Endothelial cell of umbilical vein (primary cell): ENCODE measurements at regions not wholly inside any gene's neighbourhood (a gene's known extent, or its start where the extent isn't known, plus 50 kb on each side); places are given as distances from the start of the nearest gene placed in this dataset.

Source experiments
- BruUV-seq: library from RNA; stranded (reverse); fragments of 400-500 nt; replicated peaks from 2 replicates; lab custom pipeline; 2021; lab: Mats Ljungman, UMichigan
- CTCF ChIA-PET: fragments of 300-600, 350-600 bp; sonication (Branson Sonifier 250); formaldehyde crosslinking; loops from one replicate; lab custom pipeline; 2021; ENCODE audit warnings: antibody characterized with exemption, inconsistent platforms; lab: Charles Lee
- POLR2A ChIA-PET: fragments of 300-600, 350-600 bp; sonication (Branson Sonifier 250); formaldehyde crosslinking; loops from one replicate; lab custom pipeline; 2021; ENCODE audit warnings: antibody characterized with exemption, inconsistent platforms; lab: Charles Lee
- DNase-seq: peaks from one replicate; pipeline ENCODE4 v3.0.0-alpha.2; 2011; ENCODE audit warnings: low read depth, low spot score
- FAIRE-seq: peaks from 2 replicates; lab custom pipeline; 2011; peaks lifted over from hg19 to GRCh38; lab: Jason Lieb, UNC
- H2AFZ ChIP-seq: 2 replicates; pipeline ENCODE4 v1.6.0; 2012; ENCODE audit warnings: low read depth, low read length, control low read depth, inconsistent platforms
- H3K27ac ChIP-seq: 2 replicates; pipeline ENCODE4 v1.5.1; 2011; ENCODE audit warnings: low read depth, mild to moderate bottlenecking, control low read depth, low read length, moderate library complexity; ENCODE audit not compliant: insufficient read depth
- H3K27me3 ChIP-seq, 2 experiments: 2 replicates each; pipeline versions ENCODE4 v1.6.0 to v1.6.1; 2011; ENCODE audit warnings: low read length in 2 of 2, mixed read lengths in 1 of 2; ENCODE audit not compliant: control insufficient read depth in 2 of 2, insufficient read depth in 2 of 2
- H3K36me3 ChIP-seq, 2 experiments: 2 replicates in 1 of 2; 3 replicates in 1 of 2; pipeline ENCODE4 v1.5.1; 2011; ENCODE audit warnings: low read length in 2 of 2, mild to moderate bottlenecking in 1 of 2, moderate library complexity in 1 of 2; ENCODE audit not compliant: control insufficient read depth in 2 of 2, insufficient read depth in 2 of 2; ENCODE audit errors: extremely low read depth in 1 of 2
- H3K4me1 ChIP-seq: 3 replicates; pipeline ENCODE4 v1.5.1; 2011; ENCODE audit warnings: mild to moderate bottlenecking, low read length; ENCODE audit not compliant: control insufficient read depth, insufficient read depth; ENCODE audit errors: extremely low read depth
- H3K4me2 ChIP-seq: 2 replicates; pipeline ENCODE4 v1.6.1; 2011; ENCODE audit warnings: low read length, control low read depth, mixed read lengths; ENCODE audit not compliant: insufficient read depth
- H3K4me3 ChIP-seq, 3 experiments: fragments of 200-600 bp in 1 of 3; sonication (generic), shearing (Covaris generic) in 1 of 3; replicated peaks in 1 of 3; 2 replicates each; pipeline ENCODE4 v1.5.1; 2011 to 2016; ENCODE audit warnings: control low read depth in 3 of 3, low read length in 3 of 3, mild to moderate bottlenecking in 2 of 3, inconsistent platforms in 1 of 3, low read depth in 1 of 3, moderate library complexity in 1 of 3; ENCODE audit not compliant: insufficient read depth in 1 of 3
- H3K79me2 ChIP-seq: 2 replicates; pipeline ENCODE4 v1.6.0; 2012; ENCODE audit warnings: low read length, inconsistent platforms; ENCODE audit not compliant: control insufficient read depth, insufficient read depth
- H3K9ac ChIP-seq: replicated peaks from 2 replicates; pipeline ENCODE3; 2011; ENCODE audit warnings: low read length, control low read depth; ENCODE audit not compliant: insufficient read depth; ENCODE audit errors: extremely low read depth
- H3K9me1 ChIP-seq: replicated peaks from 3 replicates; pipeline ENCODE4 v1.6.0; 2011; ENCODE audit warnings: mild to moderate bottlenecking, low read length; ENCODE audit not compliant: control insufficient read depth, insufficient read depth; ENCODE audit errors: extremely low read depth
- H3K9me3 ChIP-seq: replicated peaks from 2 replicates; pipeline ENCODE4 v1.5.1; 2012; ENCODE audit warnings: low read length, inconsistent platforms; ENCODE audit not compliant: control insufficient read depth, insufficient read depth
- H4K20me1 ChIP-seq: replicated peaks from 2 replicates; pipeline ENCODE3; 2011; ENCODE audit warnings: mild to moderate bottlenecking, low read length; ENCODE audit not compliant: control insufficient read depth, insufficient read depth; ENCODE audit errors: extremely low read depth
- EZH2 ChIP-seq: IDR thresholded peaks from 2 replicates; pipeline ENCODE4 v1.6.1; 2012; ENCODE audit warnings: borderline replicate concordance, low read depth, mild to moderate bottlenecking, moderate library complexity, low read length, inconsistent platforms; ENCODE audit not compliant: severe bottlenecking
- FOS ChIP-seq: IDR thresholded peaks from 2 replicates; pipeline ENCODE4 v1.6.1; 2011; ENCODE audit warnings: mild to moderate bottlenecking, low read length, moderate library complexity, borderline replicate concordance; ENCODE audit not compliant: insufficient read depth
- GATA2 ChIP-seq: IDR thresholded peaks from 2 replicates; pipeline ENCODE4 v1.7.0; 2011; ENCODE audit warnings: low read depth, mild to moderate bottlenecking, moderate library complexity, mixed read lengths, low read length; ENCODE audit not compliant: insufficient read length, insufficient read depth
- JUN ChIP-seq: IDR thresholded peaks from 2 replicates; pipeline ENCODE4 v1.6.1; 2011; ENCODE audit warnings: borderline replicate concordance, low read depth; ENCODE audit not compliant: insufficient read length, insufficient read depth
- MAX ChIP-seq: IDR thresholded peaks from 2 replicates; pipeline ENCODE4 v1.6.1; 2011; ENCODE audit not compliant: insufficient read depth, insufficient read length
- MYC ChIP-seq: IDR thresholded peaks from one replicate; pipeline ENCODE4 v1.6.1; 2011; ENCODE audit warnings: mild to moderate bottlenecking, low read depth, low read length
- POLR2A ChIP-seq: IDR thresholded peaks from 2 replicates; pipeline ENCODE4 v1.6.1; 2012; ENCODE audit warnings: low read depth, mild to moderate bottlenecking, control low read depth, low read length
- POLR2AphosphoS5 ChIP-seq: IDR thresholded peaks from 2 replicates; pipeline ENCODE4 v1.6.1; 2012; ENCODE audit warnings: low read depth, mild to moderate bottlenecking, control low read depth, low read length, moderate library complexity; ENCODE audit not compliant: insufficient read depth
- dilution Hi-C: fragments of 300-500 bp; cut with MboI; formaldehyde crosslinking; loops from one replicate; pipeline ENCODE4 v1.15.0; 2019; ENCODE audit warnings: low sequenced_read_pairs; ENCODE audit not compliant: extremely low pct_ligation_motif_present
- intact Hi-C: fragments of 100-400 bp; cut with micrococcal nuclease; formaldehyde crosslinking; loops from one replicate; pipeline ENCODE4 v1.10.0; 2022
- TF ChIP-seq, protein P1 (sequence below), 2 donors: IDR thresholded peaks; 1 replicate in 1 of 2; 2 replicates in 1 of 2; pipeline ENCODE4 v1.5.1; 2011; ENCODE audit warnings: low read length in 2 of 2, mild to moderate bottlenecking in 2 of 2, moderate library complexity in 2 of 2, control low read depth in 1 of 2, inconsistent platforms in 1 of 2, low read depth in 1 of 2; ENCODE audit not compliant: insufficient read depth in 1 of 2; ENCODE audit errors: extremely low read depth in 1 of 2

DNA sequence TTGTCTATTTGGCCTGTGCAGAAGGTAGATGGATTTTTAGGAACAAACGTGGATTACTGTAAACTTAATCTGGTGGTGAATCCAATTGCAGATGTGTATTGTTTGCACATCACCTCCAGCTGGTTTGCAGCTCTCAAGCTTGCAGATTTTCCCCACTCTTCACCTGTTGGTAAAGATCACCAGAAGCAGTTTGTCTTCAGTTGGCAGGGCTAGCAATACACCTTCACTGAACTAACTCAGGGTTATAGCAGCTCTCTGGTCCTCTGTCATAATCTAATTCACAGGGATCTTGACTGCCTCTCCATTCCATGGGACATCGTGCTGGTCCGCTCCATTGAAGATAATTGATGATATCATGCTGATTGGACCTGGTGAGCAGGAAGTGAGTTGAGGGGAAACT, 181.5 kb downstream of the VAPA start:
- no peak for FAIRE-seq
- POLR2A ChIA-PET: no interaction called here
- dilution Hi-C loops: no loop called here

More for the DNA sequence above, 181.5 kb downstream of the VAPA start:
- no peaks in the 10 kb centered on the region for H3K79me2 ChIP-seq
- H3K4me2 ChIP-seq: no peak overlapping the region
- no peaks in the 10 kb centered on the region for H3K9me3 ChIP-seq
- intact Hi-C loops: no loop called here
- peaks cover 4 to 5% of the 10 kb centered on the region in 2 experiments for H3K27me3 ChIP-seq
- no peaks in the 10 kb centered on the region for H3K36me3 ChIP-seq
- CTCF ChIA-PET: no interaction called here
- no peak overlapping the region for H3K4me3 ChIP-seq
- no peaks in the 10 kb centered on the region for H3K4me1 ChIP-seq
- H3K27ac ChIP-seq: no peak overlapping the region
- H3K9me1 ChIP-seq: no peaks in the 10 kb centered on the region
- no peak for DNase-seq
- TF ChIP-seq GATA2 (no peak), FOS (no peak), POLR2A (no peak), POLR2AphosphoS5 (no peak), JUN (no peak), MYC (no peak), EZH2 (no peak), MAX (no peak)
- TF ChIP-seq, protein P1, sequence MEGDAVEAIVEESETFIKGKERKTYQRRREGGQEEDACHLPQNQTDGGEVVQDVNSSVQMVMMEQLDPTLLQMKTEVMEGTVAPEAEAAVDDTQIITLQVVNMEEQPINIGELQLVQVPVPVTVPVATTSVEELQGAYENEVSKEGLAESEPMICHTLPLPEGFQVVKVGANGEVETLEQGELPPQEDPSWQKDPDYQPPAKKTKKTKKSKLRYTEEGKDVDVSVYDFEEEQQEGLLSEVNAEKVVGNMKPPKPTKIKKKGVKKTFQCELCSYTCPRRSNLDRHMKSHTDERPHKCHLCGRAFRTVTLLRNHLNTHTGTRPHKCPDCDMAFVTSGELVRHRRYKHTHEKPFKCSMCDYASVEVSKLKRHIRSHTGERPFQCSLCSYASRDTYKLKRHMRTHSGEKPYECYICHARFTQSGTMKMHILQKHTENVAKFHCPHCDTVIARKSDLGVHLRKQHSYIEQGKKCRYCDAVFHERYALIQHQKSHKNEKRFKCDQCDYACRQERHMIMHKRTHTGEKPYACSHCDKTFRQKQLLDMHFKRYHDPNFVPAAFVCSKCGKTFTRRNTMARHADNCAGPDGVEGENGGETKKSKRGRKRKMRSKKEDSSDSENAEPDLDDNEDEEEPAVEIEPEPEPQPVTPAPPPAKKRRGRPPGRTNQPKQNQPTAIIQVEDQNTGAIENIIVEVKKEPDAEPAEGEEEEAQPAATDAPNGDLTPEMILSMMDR (IDR thresholded peaks at IDR 0.05; ENCODE audit: extremely low read depth in 1 of 2, insufficient read depth in 1 of 2, low read depth in 1 of 2, low read length in 2 of 2): no peak
- no TSS peak for BruUV-seq
- no peaks in the 10 kb centered on the region for H4K20me1 ChIP-seq
- H3K9ac ChIP-seq: no peak overlapping the region
- no peak overlapping the region for H2AFZ ChIP-seq
